ENCODE measurements at regions not wholly inside any gene's neighbourhood (a gene's known extent, or its start where the extent isn't known, plus 50 kb on each side); places are given as distances from the start of the nearest gene placed in this dataset.

DNA sequence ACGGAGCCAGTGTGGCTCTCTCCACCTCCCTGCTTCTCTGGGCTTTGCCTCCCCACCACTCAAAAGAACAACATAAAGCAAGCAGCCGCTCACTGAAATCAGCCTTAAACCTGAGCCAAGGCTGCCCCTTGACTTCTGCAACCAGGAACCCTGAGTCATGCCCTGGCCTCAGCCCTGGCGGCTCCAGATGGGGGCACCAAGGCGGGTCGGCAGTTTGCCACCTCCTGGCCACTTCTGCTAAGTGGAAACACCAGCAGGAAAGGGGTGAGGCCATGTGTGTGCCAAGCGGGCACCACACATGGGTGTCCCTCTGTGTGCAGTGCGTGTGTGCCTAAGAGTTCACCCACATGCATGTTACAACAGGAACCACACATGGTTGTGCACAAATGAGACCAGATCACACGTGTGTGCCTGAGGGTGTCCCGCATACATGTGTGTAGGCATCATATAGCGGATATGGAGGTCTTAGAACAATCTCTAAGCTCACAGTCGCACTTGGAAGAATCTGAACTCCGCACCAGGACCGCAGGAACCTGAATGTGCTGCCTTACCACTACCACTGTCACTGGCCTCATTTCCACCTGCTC, 221.2 kb downstream of the MN1 start:
- TF ChIP-seq, protein P1, sequence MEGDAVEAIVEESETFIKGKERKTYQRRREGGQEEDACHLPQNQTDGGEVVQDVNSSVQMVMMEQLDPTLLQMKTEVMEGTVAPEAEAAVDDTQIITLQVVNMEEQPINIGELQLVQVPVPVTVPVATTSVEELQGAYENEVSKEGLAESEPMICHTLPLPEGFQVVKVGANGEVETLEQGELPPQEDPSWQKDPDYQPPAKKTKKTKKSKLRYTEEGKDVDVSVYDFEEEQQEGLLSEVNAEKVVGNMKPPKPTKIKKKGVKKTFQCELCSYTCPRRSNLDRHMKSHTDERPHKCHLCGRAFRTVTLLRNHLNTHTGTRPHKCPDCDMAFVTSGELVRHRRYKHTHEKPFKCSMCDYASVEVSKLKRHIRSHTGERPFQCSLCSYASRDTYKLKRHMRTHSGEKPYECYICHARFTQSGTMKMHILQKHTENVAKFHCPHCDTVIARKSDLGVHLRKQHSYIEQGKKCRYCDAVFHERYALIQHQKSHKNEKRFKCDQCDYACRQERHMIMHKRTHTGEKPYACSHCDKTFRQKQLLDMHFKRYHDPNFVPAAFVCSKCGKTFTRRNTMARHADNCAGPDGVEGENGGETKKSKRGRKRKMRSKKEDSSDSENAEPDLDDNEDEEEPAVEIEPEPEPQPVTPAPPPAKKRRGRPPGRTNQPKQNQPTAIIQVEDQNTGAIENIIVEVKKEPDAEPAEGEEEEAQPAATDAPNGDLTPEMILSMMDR (IDR thresholded peaks at IDR 0.05), result no peak
- TF ChIP-seq POLR2AphosphoS5 (IDR thresholded peaks at IDR 0.05), result no peak

Measured in prostate gland (tissue), 2 donors.